ENCODE measurements at regions not wholly inside any gene's neighbourhood (a gene's known extent, or its start where the extent isn't known, plus 50 kb on each side); places are given as distances from the start of the nearest gene placed in this dataset.

GRCh38 chr10:3480281-3480989, 304.6 kb downstream of the KLF6 start:
- TF ChIP-seq, protein P1, sequence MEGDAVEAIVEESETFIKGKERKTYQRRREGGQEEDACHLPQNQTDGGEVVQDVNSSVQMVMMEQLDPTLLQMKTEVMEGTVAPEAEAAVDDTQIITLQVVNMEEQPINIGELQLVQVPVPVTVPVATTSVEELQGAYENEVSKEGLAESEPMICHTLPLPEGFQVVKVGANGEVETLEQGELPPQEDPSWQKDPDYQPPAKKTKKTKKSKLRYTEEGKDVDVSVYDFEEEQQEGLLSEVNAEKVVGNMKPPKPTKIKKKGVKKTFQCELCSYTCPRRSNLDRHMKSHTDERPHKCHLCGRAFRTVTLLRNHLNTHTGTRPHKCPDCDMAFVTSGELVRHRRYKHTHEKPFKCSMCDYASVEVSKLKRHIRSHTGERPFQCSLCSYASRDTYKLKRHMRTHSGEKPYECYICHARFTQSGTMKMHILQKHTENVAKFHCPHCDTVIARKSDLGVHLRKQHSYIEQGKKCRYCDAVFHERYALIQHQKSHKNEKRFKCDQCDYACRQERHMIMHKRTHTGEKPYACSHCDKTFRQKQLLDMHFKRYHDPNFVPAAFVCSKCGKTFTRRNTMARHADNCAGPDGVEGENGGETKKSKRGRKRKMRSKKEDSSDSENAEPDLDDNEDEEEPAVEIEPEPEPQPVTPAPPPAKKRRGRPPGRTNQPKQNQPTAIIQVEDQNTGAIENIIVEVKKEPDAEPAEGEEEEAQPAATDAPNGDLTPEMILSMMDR (conservative IDR thresholded peaks at IDR 0.05 in 1 of 2, IDR thresholded peaks at IDR 0.05 in 1 of 2; ENCODE audit: low read depth in 1 of 2, low read length in 2 of 2): no peak
- no peak for TF ChIP-seq EZH2 (IDR thresholded peaks at IDR 0.05; ENCODE audit: low read length, missing control alignments)
